Spleen (tissue), 7 donors: ENCODE measurements at regions not wholly inside any gene's neighbourhood (a gene's known extent, or its start where the extent isn't known, plus 50 kb on each side); places are given as distances from the start of the nearest gene placed in this dataset.

Source experiments
- POLR2A ChIP-seq, 3 donors: fragments of 450-650 bp; IDR thresholded peaks; one replicate each; pipeline ENCODE4 v1.5.1; 2017; ENCODE audit warnings: antibody characterized with exemption in 3 of 3, mild to moderate bottlenecking in 1 of 3
- TF ChIP-seq, protein P1 (sequence below), 11 experiments: fragments of 200-600 bp in 7 of 11; fragments of 450-650 bp in 4 of 11; sonication (generic) in 4 of 11; IDR thresholded peaks in 8 of 11; conservative IDR thresholded peaks in 3 of 11; 1 replicate in 7 of 11; 2 replicates in 4 of 11; pipeline versions ENCODE4 v1.4.0 to v1.8.0; 2016 to 2021; ENCODE audit warnings: antibody characterized with exemption in 11 of 11, inconsistent platforms in 4 of 11, mild to moderate bottlenecking in 1 of 11
- donor health status: DM: no; HTN: no; CAD: no; lungs with moderate emphysema.
- donor health status: DM: no; HTN: no; CAD: no.
- donor health status: DM: no; HTN: no; CAD: no.

DNA sequence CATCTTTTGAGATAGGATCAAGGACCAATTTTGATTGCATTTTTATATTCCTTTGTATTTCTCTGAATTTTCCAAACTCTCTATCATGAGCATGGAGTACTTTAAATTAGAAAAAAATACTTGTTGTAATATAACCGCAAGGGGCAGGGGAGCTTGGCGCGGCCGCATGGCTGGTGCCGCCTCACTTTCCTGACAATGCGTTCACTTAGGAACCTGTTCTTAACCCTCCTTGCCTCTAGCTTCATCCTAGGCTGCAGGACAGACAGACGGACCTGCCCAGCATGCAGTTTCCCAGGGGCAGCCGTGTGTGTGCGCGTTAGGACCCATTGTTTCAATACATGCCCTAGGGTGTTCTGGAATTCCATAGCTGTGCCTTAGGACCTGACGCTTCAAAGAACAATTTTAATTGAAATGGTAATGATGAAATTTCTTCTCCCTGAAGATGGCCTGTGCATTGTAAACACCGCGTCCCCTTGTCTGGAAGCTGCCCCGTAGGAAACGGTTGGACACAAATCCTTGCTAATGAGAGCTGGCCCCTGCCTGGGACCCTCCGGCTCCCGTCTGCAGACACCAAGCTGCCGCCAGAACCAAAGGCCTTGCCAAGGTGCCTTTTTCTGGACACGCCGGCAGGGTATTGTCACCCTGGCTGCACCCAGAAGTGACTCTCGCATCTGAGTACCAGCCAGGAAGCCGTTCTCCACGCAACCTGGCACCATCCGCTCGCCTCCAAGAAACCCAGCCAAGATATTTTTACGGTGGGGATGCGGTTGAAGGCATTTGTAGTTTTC is 466.4 kb downstream of the NPHP4 start:
- no peak for TF ChIP-seq POLR2A (IDR thresholded peaks at IDR 0.05)
- TF ChIP-seq, protein P1, sequence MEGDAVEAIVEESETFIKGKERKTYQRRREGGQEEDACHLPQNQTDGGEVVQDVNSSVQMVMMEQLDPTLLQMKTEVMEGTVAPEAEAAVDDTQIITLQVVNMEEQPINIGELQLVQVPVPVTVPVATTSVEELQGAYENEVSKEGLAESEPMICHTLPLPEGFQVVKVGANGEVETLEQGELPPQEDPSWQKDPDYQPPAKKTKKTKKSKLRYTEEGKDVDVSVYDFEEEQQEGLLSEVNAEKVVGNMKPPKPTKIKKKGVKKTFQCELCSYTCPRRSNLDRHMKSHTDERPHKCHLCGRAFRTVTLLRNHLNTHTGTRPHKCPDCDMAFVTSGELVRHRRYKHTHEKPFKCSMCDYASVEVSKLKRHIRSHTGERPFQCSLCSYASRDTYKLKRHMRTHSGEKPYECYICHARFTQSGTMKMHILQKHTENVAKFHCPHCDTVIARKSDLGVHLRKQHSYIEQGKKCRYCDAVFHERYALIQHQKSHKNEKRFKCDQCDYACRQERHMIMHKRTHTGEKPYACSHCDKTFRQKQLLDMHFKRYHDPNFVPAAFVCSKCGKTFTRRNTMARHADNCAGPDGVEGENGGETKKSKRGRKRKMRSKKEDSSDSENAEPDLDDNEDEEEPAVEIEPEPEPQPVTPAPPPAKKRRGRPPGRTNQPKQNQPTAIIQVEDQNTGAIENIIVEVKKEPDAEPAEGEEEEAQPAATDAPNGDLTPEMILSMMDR (IDR thresholded peaks at IDR 0.05 in 8 of 11, conservative IDR thresholded peaks at IDR 0.05 in 3 of 11) = no peak
